HG03460 (cell line): ENCODE measurements at regions not wholly inside any gene's neighbourhood (a gene's known extent, or its start where the extent isn't known, plus 50 kb on each side); places are given as distances from the start of the nearest gene placed in this dataset.
A peak's percentile ranks its signal among the peaks of the same experiment; 100 is the strongest.
"Not testable (repeated sequence)": the region's sequence is repeated elsewhere in the genome, so short reads cannot be mapped to it uniquely, and the experiment has no call there.

Source experiments
- ATAC-seq: cut with Tn5 transposase; IDR thresholded peaks from one replicate; pipeline ENCODE4 v1.9.1; 2021; ENCODE audit not compliant: unreplicated experiment

DNA sequence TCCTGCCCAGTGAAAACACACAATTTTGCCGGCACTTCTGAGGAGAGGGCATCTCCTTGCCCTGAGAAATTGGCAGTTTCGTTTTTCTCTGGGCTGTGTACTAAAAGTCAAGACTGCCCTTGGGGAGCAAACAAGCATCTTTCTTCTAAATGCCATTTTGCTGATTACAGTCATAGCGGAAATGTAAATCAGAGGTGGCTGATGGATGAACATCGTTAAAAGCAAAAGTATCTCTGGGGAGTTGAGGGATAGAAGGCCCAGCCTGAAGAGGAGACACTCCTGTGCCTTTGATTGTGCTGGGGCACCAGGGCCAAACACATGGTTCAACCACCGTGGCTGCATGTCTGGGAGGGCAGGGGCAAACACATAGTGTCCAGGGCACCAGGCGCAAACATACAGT lies 49.8 kb downstream of the ABCC12 start:
- no peak for ATAC-seq

GRCh38 chr16:48105456-48105855 lies 50.3 kb downstream of the ABCC12 start:
- no peak for ATAC-seq

DNA sequence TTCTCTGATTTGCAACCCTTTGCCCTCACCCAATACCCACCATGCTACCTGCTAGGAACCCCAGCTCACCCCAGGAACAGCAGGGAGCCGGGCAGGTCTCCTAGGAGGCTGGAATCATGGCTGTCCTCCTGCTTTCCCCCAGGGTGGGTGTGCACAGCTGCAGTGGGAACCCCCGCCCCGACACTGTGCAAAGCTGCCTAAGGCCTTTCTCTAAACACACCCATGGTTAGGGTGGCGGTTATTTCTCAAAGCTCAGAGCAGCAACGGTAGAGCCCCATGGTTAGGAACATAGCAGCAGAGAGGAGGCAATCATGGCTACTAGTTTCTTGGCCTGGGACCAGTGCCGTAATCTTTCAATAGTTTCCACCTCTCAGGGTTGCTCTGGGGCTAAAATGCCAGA lies 52.2 kb downstream of the ABCC12 start:
- no peak for ATAC-seq

GRCh38 chr16:48102083-48103008 lies 53.4 kb downstream of the ABCC12 start:
- ATAC-seq: no peak

- ATAC-seq: peak; percentile 54
These were observed 54.6 kb downstream of the ABCC12 start for GRCh38 chr16:48101069-48101674.

GRCh38 chr16:48099455-48099854 lies 56.3 kb downstream of the ABCC12 start:
- no peak for ATAC-seq

DNA sequence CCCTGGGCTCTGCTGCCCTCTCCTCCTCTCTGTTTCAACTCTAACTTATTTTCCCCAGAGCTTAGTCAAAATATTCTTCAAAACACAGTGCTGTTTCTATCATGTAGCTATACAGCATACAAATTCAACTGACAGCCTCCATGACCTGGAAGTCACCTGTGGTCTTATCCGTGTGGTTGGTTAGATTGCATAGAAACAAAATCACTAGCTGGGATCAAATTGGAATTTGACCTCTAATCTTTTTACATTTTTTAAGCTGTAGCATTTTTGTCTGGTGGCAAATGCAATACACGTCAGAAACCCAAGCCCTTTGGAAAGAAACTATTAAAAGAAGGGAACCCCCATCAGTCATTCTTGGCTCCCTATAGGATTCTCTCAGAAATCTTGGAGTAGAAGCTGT lies 57.3 kb downstream of the ABCC12 start:
- ATAC-seq: no peak

DNA sequence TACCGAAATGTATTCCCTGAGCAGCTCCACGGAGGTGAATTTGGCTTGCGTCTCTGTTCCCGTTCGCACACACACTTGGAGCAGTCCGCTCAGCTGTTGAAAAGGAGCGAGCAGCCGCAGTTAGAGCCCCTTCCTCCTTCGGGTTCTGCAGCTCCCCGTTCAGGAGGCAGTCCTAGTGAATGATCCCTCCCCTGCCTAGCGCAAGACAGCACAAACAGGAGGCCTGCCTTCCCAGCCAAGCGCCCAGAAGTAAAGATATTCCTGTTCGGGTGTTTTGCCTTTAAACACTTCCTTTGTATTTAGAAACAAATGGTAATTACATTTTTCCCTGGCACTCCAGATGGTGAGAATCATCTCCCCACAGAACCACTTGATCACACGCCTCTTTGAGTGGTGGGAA lies 64.7 kb downstream of the ABCC12 start:
- no peak for ATAC-seq

DNA sequence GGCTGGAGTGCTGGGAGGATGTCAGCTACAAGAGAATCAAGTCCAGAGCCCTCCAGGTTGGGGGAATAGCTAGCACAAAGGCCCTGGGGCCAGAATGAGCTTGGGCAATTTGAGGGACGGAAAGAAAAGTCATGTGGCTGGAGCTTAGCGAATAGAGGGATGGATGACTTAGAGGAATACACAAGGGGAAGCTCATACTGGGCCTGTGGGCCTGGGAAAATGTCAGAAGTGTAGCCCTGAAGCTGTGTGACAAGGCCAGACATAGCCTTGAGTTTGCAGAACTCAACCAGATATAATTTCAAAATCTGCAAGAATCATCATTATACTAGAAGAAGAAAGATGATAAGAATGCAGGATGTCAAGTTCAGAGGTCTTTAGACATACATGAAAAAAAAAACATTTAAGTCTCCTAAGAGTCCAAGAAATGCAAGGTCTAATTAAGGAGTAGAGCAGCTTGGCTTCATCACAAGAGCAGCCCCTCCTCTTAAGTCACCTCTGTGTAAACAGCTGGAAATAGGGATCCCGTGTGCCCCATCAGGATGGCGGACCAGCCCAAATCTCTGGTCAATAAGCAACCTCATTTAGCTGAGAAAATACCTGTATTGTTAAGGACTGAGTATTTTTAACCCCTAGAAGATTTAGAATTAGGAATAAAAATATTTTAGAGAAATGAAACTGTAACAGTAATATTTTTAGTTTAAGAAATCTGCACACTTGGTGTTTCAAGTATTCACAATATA lies 66.6 kb downstream of the ABCC12 start:
- ATAC-seq: no peak

- no peak for ATAC-seq
These were observed 68.2 kb downstream of the ABCC12 start for GRCh38 chr16:48087639-48088038.

- ATAC-seq: no peak
These were observed 69.4 kb downstream of the ABCC12 start for GRCh38 chr16:48086422-48086821.

GRCh38 chr16:48085729-48086128 lies 70.1 kb downstream of the ABCC12 start:
- ATAC-seq: no peak

GRCh38 chr16:48084826-48085225 lies 71.0 kb downstream of the ABCC12 start:
- no peak for ATAC-seq

DNA sequence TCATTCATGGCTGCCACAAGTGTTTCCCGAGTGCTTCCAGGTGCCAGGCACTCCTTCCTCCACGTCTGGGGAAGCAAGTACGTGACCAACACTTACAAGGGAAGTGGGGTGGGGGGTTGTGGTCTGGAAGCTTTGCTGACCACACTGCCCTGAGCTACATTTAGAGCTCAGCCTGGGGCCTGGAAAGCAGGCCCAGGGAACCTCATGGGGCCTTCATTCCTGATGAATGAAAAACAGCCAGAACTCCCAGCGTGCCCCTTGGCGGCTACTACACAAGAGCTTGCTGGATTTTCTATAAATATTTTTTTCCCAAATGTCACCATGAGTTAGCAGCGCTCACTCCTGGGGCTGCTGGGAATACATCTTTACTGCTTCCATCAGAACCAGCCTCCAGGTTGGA lies 73.3 kb downstream of the ABCC12 start:
- ATAC-seq: no peak

DNA sequence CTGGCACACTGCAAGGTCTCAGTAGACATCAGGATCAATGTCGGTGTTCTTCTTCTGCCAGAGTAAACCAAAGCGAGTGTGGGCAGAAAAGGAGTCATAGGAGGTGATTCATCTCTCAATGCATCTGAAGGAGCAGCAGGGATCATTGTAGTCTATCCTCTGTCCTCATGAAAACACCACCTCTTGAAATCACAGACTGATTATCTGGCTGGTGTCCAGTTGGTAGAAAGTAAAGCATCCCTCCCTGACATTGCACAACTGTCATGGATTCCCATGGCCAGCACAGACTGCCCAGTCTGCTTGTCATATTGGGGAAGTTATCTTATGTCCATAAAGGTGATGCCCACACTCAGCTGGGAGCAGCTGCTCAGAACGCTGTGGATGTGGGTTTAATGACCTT lies 74.1 kb downstream of the ABCC12 start:
- no peak for ATAC-seq

DNA sequence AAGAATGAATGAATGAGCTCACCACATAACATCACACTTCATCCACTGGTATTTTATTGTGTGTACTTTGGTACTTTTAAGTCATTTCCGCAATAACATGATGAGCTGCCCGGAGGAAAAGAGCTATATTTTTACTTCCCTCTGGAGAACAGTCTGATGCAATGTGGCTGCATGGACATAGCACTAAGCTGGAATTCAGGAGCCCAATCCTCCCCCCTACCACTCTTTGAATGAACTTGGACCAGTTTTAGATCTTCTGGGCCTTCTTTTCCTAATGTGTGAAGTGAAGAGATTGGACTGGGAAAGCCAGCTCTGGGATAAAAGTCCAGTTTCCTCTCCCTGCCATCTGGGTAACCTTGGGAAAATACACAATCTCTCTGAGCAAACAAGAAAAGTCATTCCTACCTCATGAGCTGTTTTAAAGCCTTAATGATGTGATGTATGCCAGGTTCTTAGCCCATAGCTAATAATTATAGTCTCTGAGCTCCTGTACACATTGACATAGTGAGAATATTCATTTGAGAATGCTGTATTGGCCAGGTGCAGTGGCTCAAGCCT lies 79.3 kb downstream of the ABCC12 start:
- ATAC-seq: no peak

DNA sequence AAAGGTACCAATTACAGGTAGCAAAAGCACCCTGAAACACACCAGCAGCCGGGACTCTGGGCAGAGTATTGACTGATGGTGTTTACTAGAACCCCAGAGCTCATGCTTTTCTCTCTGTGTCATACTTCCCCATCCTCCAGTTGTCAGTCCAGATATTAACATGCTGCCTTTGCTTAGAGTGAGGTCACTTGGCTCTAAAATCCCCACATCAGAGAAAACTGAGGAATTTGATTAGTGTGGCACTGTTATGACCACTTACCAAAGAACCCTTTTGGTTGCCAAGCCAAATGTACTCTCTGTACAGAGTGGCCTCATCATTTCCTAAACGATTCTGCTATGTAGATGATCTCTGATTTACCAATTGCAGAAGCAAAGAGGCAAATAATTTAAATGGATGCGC lies 80.4 kb downstream of the ABCC12 start:
- ATAC-seq: no peak

GRCh38 chr16:48067388-48067787 lies 88.4 kb downstream of the ABCC12 start:
- no peak for ATAC-seq

- no peak for ATAC-seq
These were observed 90.8 kb downstream of the ABCC12 start for GRCh38 chr16:48064971-48065370.

- no peak for ATAC-seq
These were observed 93.1 kb downstream of the ABCC12 start for GRCh38 chr16:48062681-48063080.

DNA sequence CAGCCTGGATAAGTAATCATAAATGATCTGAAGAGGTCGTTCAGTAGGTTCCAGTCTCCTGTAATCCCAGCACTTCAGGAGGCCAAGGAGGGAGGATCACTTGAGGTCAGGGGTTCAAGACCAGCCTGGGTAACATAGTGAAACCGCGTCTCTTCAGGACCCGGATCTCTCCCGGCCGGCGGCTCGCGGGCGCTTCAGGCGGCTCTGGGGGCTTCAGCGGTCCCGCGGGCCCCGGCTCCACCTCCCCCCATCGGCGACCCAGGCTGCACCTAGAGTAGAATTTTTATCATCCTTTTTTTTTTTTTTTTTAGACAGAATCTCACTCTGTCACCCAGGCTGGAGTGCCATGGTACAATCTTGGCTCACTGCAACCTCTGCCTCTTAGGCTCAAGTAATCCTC lies 95.9 kb downstream of the ABCC12 start:
- ATAC-seq: no peak

DNA sequence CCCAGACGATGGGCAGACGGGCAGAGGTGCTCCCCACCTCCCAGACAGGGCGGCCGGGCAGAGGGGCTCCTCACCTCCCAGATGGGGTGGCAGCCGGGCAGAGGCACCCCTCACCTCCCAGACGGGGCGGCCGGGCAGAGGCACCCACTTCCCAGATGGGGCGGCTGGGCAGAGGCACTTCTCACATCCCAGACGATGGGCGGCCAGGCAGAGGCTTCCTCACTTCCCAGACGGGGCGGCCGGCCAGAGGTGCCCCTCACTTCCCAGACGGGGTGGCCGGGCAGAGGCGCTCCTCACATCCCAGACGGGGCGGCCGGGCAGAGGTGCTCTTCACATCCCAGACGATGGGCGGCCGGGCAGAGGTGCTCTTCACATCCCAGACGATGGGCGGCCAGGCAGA lies 96.6 kb downstream of the ABCC12 start:
- ATAC-seq: not testable (repeated sequence)
